ENCODE measurements at regions not wholly inside any gene's neighbourhood (a gene's known extent, or its start where the extent isn't known, plus 50 kb on each side); places are given as distances from the start of the nearest gene placed in this dataset.

- Histone ChIP-seq H3K4me3 (no peak overlapping the region), H3K27ac (no peak overlapping the region), H3K9me3 (no peaks in the 10 kb centered on the region), H3K4me1 (no peaks in the 10 kb centered on the region), H3K27me3 (peaks cover 19% of the 10 kb centered on the region), H3K36me3 (no peaks in the 10 kb centered on the region)
- WGBS, 2 donors (ENCODE audit: low coverage in 1 of 2), result 70 to 90% methylated on average over 2 of the region's 2 CpGs
- ATAC-seq, result no peak
- TF ChIP-seq EP300 (IDR thresholded peaks at IDR 0.05) (no peak), POLR2AphosphoS5 (IDR thresholded peaks at IDR 0.05) (no peak), POLR2A (IDR thresholded peaks at IDR 0.05) (no peak), CTCF (IDR thresholded peaks at IDR 0.05) (no peak)
Measured at GRCh38 chr5:73367650-73368049, 80.9 kb downstream of the FOXD1 start.

- H3K4me1 ChIP-seq, result no peaks in the 10 kb centered on the region
- H3K27me3 ChIP-seq, result peaks cover 13% of the 10 kb centered on the region
- no peak for TF ChIP-seq POLR2A (IDR thresholded peaks at IDR 0.05)
- no peak for TF ChIP-seq EP300 (IDR thresholded peaks at IDR 0.05)
- no peak for TF ChIP-seq POLR2AphosphoS5 (IDR thresholded peaks at IDR 0.05)
- TF ChIP-seq CTCF (IDR thresholded peaks at IDR 0.05), result no peak
- 79 to 80% methylated on average over 2 to 5 of the region's 12 CpGs for WGBS, 2 donors (ENCODE audit: low coverage in 1 of 2)
- no peak overlapping the region for H3K27ac ChIP-seq
- H3K36me3 ChIP-seq, result no peaks in the 10 kb centered on the region
- no peak for ATAC-seq
- no peaks in the 10 kb centered on the region for H3K9me3 ChIP-seq
- no peak overlapping the region for H3K4me3 ChIP-seq
Measured at GRCh38 chr5:73365990-73366667, 82.4 kb downstream of the FOXD1 start.

GRCh38 chr5:73365301-73365853 is 83.2 kb downstream of the FOXD1 start:
- Histone ChIP-seq H3K27me3 (peaks cover 13% of the 10 kb centered on the region), H3K4me1 (no peaks in the 10 kb centered on the region), H3K4me3 (no peak overlapping the region), H3K9me3 (no peaks in the 10 kb centered on the region), H3K27ac (no peak overlapping the region), H3K36me3 (no peaks in the 10 kb centered on the region)
- 49 to 86% methylated on average over 2 to 4 of the region's 4 CpGs for WGBS, 2 donors (ENCODE audit: low coverage in 1 of 2)
- TF ChIP-seq POLR2A (IDR thresholded peaks at IDR 0.05), result no peak
- TF ChIP-seq CTCF (IDR thresholded peaks at IDR 0.05), result no peak
- TF ChIP-seq EP300 (IDR thresholded peaks at IDR 0.05), result no peak
- no peak for TF ChIP-seq POLR2AphosphoS5 (IDR thresholded peaks at IDR 0.05)
- no peak for ATAC-seq

- TF ChIP-seq EP300 (IDR thresholded peaks at IDR 0.05), result no peak
- TF ChIP-seq CTCF (IDR thresholded peaks at IDR 0.05), result no peak
- ATAC-seq, result no peak
- Histone ChIP-seq H3K9me3 (no peaks in the 10 kb centered on the region), H3K27me3 (peaks cover 4% of the 10 kb centered on the region), H3K27ac (no peak overlapping the region), H3K4me1 (no peaks in the 10 kb centered on the region), H3K36me3 (no peaks in the 10 kb centered on the region), H3K4me3 (no peak overlapping the region)
- WGBS, 2 donors (ENCODE audit: low coverage in 1 of 2), result 57 to 71% methylated on average over 3 to 4 of the region's 4 CpGs
Measured at GRCh38 chr5:73363911-73364730, 84.5 kb downstream of the FOXD1 start.
